HCEC 1CT (cell line): ENCODE measurements at regions not wholly inside any gene's neighbourhood (a gene's known extent, or its start where the extent isn't known, plus 50 kb on each side); places are given as distances from the start of the nearest gene placed in this dataset.
"Not testable (repeated sequence)": the region's sequence is repeated elsewhere in the genome, so short reads cannot be mapped to it uniquely, and the experiment has no call there.

Experiments used
- DNase-seq: peaks from one replicate; pipeline ENCODE4 v3.0.0-alpha.2; 2017

GRCh38 chr10:21285742-21286331 is 239.6 kb downstream of the SKIDA1 start:
- DNase-seq, result peak; percentile 36

- DNase-seq, result no peak
Observed at GRCh38 chr10:21285207-21285606, 240.3 kb downstream of the SKIDA1 start.

GRCh38 chr10:21284301-21284700 is 241.2 kb downstream of the SKIDA1 start:
- DNase-seq, result no peak

GRCh38 chr10:21283053-21283452 is 242.4 kb downstream of the SKIDA1 start:
- DNase-seq, result not testable (repeated sequence)

GRCh38 chr10:21281765-21282484 is 243.6 kb downstream of the SKIDA1 start:
- no peak for DNase-seq

GRCh38 chr10:21280971-21281572 is 244.4 kb downstream of the SKIDA1 start:
- no peak for DNase-seq

- DNase-seq, result no peak
Observed at GRCh38 chr10:21280037-21280436, 245.4 kb downstream of the SKIDA1 start.

- DNase-seq, result no peak
Observed at GRCh38 chr10:21279217-21279575, 246.3 kb downstream of the SKIDA1 start.

GRCh38 chr10:21278491-21279216 is 246.8 kb downstream of the SKIDA1 start:
- peak; percentile 80 for DNase-seq

- no peak for DNase-seq
Observed at GRCh38 chr10:21273400-21273968, 252.0 kb downstream of the SKIDA1 start.

GRCh38 chr10:21272643-21273399 is 252.7 kb downstream of the SKIDA1 start:
- DNase-seq, result no peak

- no peak for DNase-seq
Observed at GRCh38 chr10:21270976-21271375, 254.5 kb downstream of the SKIDA1 start.

GRCh38 chr10:21269289-21269688 is 256.2 kb downstream of the SKIDA1 start:
- no peak for DNase-seq

- peak; percentile 28 for DNase-seq
Observed at GRCh38 chr10:21265622-21266021, 259.9 kb downstream of the SKIDA1 start.

GRCh38 chr10:21264271-21264670 is 261.2 kb downstream of the SKIDA1 start:
- DNase-seq, result no peak

GRCh38 chr10:21263839-21264238 is 261.6 kb downstream of the SKIDA1 start:
- no peak for DNase-seq

GRCh38 chr10:21263263-21263803 is 262.1 kb downstream of the SKIDA1 start:
- DNase-seq, result no peak

- DNase-seq, result no peak
Observed at GRCh38 chr10:21261842-21262294, 263.6 kb downstream of the SKIDA1 start.

GRCh38 chr10:21260506-21261149 is 264.9 kb downstream of the SKIDA1 start:
- peak; percentile 21 for DNase-seq

GRCh38 chr10:21260066-21260465 is 265.4 kb downstream of the SKIDA1 start:
- no peak for DNase-seq

- DNase-seq, result peak; percentile 31
Observed at GRCh38 chr10:21257919-21258318, 267.6 kb downstream of the SKIDA1 start.

- DNase-seq, result no peak
Observed at GRCh38 chr10:21257191-21257590, 268.3 kb downstream of the SKIDA1 start.
